ENCODE measurements at regions not wholly inside any gene's neighbourhood (a gene's known extent, or its start where the extent isn't known, plus 50 kb on each side); places are given as distances from the start of the nearest gene placed in this dataset.

DNA sequence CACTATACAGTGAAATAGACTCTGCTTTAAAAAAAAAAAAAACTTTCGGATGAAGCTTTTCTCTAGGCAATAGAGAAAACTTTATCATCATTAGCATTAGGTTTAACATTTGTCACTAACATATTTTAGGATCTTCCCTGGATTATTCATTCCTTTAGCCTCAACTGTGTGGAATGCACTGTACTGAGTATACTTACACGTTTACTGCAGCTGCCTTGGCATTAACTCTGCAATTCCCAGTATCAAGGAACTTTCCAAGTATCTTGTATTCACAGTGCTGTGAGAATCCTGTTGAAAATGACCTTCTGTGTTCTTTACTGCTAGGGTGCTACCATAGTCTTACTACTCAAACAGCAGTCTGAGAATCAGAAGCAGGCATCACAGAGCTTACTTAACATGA lies 328.2 kb upstream of the COL3A1 start:
- Histone ChIP-seq H3K9me3 (ENCODE audit: control insufficient read depth, insufficient read depth, low read depth, low read length) (no peaks in the 10 kb centered on the region), H3K4me1 (ENCODE audit: control insufficient read depth, insufficient read depth, low read length) (no peaks in the 10 kb centered on the region), H3K9ac (ENCODE audit: low read length) (no peak overlapping the region), H3K27me3 (ENCODE audit: control insufficient read depth, insufficient read depth, low read length) (no peaks in the 10 kb centered on the region), H3K4me3 (ENCODE audit: low read depth, low read length) (no peak overlapping the region), H3K36me3 (ENCODE audit: control insufficient read depth, insufficient read depth, low read length) (no peaks in the 10 kb centered on the region), H3K27ac (ENCODE audit: low read depth, low read length) (no peak overlapping the region)

DNA sequence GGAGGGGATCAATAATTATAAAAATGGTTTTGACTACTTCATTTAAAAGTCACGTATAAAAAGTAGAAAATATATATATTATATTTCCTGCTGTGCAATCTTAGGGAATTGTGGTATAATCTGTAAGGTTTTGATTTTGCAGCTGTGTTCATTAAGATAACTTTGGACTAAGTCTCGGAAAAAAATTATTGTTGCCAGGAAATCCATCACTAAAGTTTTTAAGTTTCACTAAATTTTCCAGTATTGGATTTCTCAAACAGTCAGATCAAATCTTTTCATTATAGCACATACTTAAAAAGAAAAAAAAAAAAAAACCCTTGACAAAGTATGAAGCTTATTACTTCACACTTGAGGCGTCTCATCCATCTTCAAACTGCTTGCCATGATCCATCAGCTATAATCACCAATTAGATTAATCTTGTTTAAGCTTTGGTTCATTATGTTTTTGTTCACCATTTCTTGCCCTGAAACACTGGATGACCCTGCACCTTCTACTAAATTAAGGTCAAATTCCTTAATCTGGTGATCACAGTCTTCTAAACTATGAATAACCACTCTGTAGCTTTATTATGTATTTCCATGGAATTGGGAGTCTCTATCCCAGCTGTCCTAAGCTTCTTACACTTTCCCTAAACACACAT lies 326.6 kb upstream of the COL3A1 start:
- H3K9me3 ChIP-seq (ENCODE audit: control insufficient read depth, insufficient read depth, low read depth, low read length), result no peaks in the 10 kb centered on the region
- H3K27me3 ChIP-seq (ENCODE audit: control insufficient read depth, insufficient read depth, low read length), result no peaks in the 10 kb centered on the region
- no peak overlapping the region for H3K9ac ChIP-seq (ENCODE audit: low read length)
- H3K4me3 ChIP-seq (ENCODE audit: low read depth, low read length), result no peak overlapping the region
- H3K4me1 ChIP-seq (ENCODE audit: control insufficient read depth, insufficient read depth, low read length), result no peaks in the 10 kb centered on the region
- no peak overlapping the region for H3K27ac ChIP-seq (ENCODE audit: low read depth, low read length)
- H3K36me3 ChIP-seq (ENCODE audit: control insufficient read depth, insufficient read depth, low read length), result no peaks in the 10 kb centered on the region

DNA sequence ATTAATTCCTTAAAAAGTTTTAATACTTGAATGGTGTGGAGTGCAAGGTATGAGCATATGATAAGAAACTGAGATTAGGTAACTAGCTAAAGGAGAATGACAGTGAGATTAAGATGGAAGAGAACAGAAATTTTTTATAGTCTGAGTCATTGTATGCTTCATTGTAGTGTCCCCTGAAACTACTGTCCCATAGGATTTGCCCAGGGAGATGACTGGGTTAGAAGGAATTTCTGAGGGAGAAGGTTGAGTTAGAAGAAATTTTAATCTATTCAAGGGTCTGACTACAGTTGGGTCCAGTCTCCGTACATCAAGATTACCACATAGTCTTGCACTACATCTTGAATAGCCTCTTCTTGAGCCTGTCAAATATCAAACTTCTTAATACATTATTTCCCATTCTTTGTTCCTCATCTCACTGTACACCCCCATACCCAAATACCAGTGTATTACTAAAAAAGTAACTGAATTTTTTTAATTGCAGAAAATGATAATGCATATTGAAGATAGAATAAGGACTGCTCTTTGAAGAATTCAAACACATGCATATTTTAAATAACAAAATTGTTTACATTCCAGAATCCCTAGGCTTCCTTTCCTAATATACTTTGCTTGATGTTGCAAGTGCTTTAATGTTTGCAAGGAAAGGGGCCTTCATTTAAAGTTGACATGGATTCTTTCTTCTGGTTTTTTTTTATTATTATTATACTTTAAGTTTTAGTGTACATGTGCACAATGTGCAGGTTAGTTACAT lies 314.3 kb upstream of the COL3A1 start:
- H3K27me3 ChIP-seq (ENCODE audit: control insufficient read depth, insufficient read depth, low read length), result no peaks in the 10 kb centered on the region
- H3K9me3 ChIP-seq (ENCODE audit: control insufficient read depth, insufficient read depth, low read depth, low read length), result no peaks in the 10 kb centered on the region
- no peak overlapping the region for H3K9ac ChIP-seq (ENCODE audit: low read length)
- no peak overlapping the region for H3K4me3 ChIP-seq (ENCODE audit: low read depth, low read length)
- H3K4me1 ChIP-seq (ENCODE audit: control insufficient read depth, insufficient read depth, low read length), result no peaks in the 10 kb centered on the region
- no peak overlapping the region for H3K27ac ChIP-seq (ENCODE audit: low read depth, low read length)
- no peaks in the 10 kb centered on the region for H3K36me3 ChIP-seq (ENCODE audit: control insufficient read depth, insufficient read depth, low read length)

DNA sequence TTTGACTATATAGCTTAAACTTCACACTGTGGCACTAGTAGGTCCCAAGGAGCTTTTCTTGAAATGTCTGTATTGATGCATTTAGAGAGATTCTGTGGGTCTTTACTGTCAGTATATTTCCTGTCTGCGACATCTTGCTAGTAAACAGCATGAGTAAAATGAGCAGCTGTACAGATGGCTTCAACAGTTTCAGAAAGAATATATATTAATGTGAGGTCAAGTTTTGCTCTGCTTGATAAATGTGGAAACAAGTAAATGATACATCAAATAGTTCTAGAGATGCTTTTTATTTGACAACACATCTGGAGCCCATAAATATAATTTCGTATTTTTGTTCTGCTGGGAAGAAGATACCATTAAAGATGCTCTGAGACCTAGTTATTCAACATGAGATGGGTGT lies 310.9 kb upstream of the COL3A1 start:
- Histone ChIP-seq H3K27me3 (ENCODE audit: control insufficient read depth, insufficient read depth, low read length) (no peaks in the 10 kb centered on the region), H3K4me3 (ENCODE audit: low read depth, low read length) (no peak overlapping the region), H3K9me3 (ENCODE audit: control insufficient read depth, insufficient read depth, low read depth, low read length) (no peaks in the 10 kb centered on the region), H3K36me3 (ENCODE audit: control insufficient read depth, insufficient read depth, low read length) (no peaks in the 10 kb centered on the region), H3K27ac (ENCODE audit: low read depth, low read length) (no peak overlapping the region), H3K4me1 (ENCODE audit: control insufficient read depth, insufficient read depth, low read length) (no peaks in the 10 kb centered on the region), H3K9ac (ENCODE audit: low read length) (no peak overlapping the region)

DNA sequence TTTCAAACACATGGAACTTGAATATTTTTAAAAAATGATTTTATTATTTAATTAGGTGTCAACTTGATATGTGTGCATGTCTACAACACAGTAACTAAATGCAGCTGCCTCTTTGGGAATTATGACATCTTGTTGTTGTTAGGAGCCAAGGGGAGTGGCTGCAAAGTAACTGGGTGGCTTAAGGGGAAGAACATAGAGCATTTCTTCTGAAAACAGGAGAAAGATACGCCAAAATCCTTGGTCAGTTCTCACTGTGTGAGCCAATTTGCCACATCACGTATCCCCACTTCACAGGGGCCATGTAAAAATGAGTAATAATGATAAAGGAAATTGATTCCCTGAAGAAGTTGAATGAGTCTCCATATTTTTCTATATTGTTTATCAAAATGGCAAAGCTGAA lies 309.8 kb upstream of the COL3A1 start:
- H3K27ac ChIP-seq (ENCODE audit: low read depth, low read length), result no peak overlapping the region
- H3K9me3 ChIP-seq (ENCODE audit: control insufficient read depth, insufficient read depth, low read depth, low read length), result no peaks in the 10 kb centered on the region
- H3K27me3 ChIP-seq (ENCODE audit: control insufficient read depth, insufficient read depth, low read length), result no peaks in the 10 kb centered on the region
- H3K36me3 ChIP-seq (ENCODE audit: control insufficient read depth, insufficient read depth, low read length), result no peaks in the 10 kb centered on the region
- H3K9ac ChIP-seq (ENCODE audit: low read length), result no peak overlapping the region
- H3K4me3 ChIP-seq (ENCODE audit: low read depth, low read length), result no peak overlapping the region
- H3K4me1 ChIP-seq (ENCODE audit: control insufficient read depth, insufficient read depth, low read length), result no peaks in the 10 kb centered on the region

DNA sequence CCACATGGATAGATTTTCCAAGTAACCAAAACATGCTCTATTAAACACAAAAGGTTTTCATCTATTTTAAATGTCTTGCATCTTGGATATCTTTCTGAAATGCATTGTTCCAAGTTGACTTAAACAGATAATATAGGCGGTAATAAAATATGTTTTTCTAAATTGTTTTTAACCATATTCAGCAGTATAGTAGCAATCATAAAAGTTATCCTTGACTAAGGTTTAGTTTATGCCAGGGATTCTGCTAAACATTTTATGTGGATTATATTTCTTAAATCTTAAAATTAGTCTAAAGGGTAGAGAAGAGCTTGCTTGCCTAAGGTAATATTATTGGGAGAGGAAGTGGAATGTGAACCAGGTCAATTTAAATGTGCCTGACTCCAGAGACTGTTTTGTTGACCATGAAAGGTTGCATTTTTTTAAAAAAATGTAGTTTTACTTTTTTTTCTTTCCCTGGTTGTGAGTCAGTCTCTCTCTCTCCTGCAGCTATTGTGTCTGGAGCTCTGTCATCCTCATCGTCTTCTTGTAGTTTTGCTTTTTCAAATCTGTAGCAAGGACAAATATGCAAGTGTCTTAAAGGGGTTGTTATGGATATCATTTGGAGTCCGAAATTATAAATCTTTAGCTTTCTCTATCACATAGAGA lies 309.1 kb upstream of the COL3A1 start:
- no peak overlapping the region for H3K27ac ChIP-seq (ENCODE audit: low read depth, low read length)
- no peak overlapping the region for H3K4me3 ChIP-seq (ENCODE audit: low read depth, low read length)
- no peaks in the 10 kb centered on the region for H3K27me3 ChIP-seq (ENCODE audit: control insufficient read depth, insufficient read depth, low read length)
- no peaks in the 10 kb centered on the region for H3K9me3 ChIP-seq (ENCODE audit: control insufficient read depth, insufficient read depth, low read depth, low read length)
- no peaks in the 10 kb centered on the region for H3K4me1 ChIP-seq (ENCODE audit: control insufficient read depth, insufficient read depth, low read length)
- no peaks in the 10 kb centered on the region for H3K36me3 ChIP-seq (ENCODE audit: control insufficient read depth, insufficient read depth, low read length)
- no peak overlapping the region for H3K9ac ChIP-seq (ENCODE audit: low read length)

DNA sequence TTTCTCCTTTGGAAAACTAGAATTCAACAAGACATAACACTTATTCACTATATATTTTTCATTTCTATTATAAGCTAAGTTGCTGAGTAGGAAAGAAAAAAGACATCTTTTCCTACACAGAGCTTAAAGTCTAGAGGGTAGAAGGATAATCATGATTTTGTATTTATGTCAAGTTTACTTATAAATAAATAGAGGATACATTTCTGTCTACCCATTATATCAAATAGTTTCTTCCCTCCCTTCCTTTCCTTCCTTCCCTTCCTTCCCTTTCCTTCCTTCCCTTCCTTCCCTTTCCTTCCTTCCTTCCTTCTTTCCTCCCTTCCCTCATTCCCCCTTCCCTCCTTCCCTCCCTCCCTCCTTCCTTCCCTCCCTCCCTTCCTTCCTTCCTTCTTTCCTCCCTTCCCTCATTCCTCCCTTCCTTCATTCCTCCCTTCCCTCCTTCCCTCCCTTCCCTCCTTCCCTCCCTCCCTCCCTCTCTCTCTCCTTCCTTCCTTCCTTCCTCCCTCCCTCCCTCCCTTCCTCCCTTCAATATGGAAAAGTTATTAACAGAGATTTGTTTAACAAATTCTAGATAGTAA lies 308.4 kb upstream of the COL3A1 start:
- Histone ChIP-seq H3K4me1 (ENCODE audit: control insufficient read depth, insufficient read depth, low read length) (no peaks in the 10 kb centered on the region), H3K9me3 (ENCODE audit: control insufficient read depth, insufficient read depth, low read depth, low read length) (no peaks in the 10 kb centered on the region), H3K27me3 (ENCODE audit: control insufficient read depth, insufficient read depth, low read length) (no peaks in the 10 kb centered on the region), H3K9ac (ENCODE audit: low read length) (no peak overlapping the region), H3K27ac (ENCODE audit: low read depth, low read length) (no peak overlapping the region), H3K4me3 (ENCODE audit: low read depth, low read length) (no peak overlapping the region), H3K36me3 (ENCODE audit: control insufficient read depth, insufficient read depth, low read length) (no peaks in the 10 kb centered on the region)

DNA sequence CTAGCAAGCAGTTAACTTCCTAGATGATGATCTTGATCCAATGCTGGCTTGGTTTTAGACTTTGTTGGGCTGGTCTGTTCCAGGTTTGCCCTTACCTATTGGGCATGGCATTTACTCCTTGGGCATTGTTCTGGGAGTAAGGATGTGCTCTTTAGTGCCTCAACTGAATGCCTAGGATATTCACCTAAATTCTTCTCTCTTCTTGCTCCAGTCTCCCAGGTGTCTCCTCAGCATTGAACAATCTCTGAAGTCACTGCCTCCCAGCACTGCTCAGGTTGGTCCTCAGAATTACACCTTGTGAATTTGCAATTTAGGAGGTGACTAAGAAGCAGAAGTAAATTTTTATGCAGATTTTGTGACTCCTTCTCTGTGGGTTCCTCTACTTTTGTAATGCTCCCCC lies 307.7 kb upstream of the COL3A1 start:
- Histone ChIP-seq H3K36me3 (ENCODE audit: control insufficient read depth, insufficient read depth, low read length) (no peaks in the 10 kb centered on the region), H3K27me3 (ENCODE audit: control insufficient read depth, insufficient read depth, low read length) (no peaks in the 10 kb centered on the region), H3K9ac (ENCODE audit: low read length) (no peak overlapping the region), H3K27ac (ENCODE audit: low read depth, low read length) (no peak overlapping the region), H3K4me1 (ENCODE audit: control insufficient read depth, insufficient read depth, low read length) (no peaks in the 10 kb centered on the region), H3K4me3 (ENCODE audit: low read depth, low read length) (no peak overlapping the region), H3K9me3 (ENCODE audit: control insufficient read depth, insufficient read depth, low read depth, low read length) (no peaks in the 10 kb centered on the region)

DNA sequence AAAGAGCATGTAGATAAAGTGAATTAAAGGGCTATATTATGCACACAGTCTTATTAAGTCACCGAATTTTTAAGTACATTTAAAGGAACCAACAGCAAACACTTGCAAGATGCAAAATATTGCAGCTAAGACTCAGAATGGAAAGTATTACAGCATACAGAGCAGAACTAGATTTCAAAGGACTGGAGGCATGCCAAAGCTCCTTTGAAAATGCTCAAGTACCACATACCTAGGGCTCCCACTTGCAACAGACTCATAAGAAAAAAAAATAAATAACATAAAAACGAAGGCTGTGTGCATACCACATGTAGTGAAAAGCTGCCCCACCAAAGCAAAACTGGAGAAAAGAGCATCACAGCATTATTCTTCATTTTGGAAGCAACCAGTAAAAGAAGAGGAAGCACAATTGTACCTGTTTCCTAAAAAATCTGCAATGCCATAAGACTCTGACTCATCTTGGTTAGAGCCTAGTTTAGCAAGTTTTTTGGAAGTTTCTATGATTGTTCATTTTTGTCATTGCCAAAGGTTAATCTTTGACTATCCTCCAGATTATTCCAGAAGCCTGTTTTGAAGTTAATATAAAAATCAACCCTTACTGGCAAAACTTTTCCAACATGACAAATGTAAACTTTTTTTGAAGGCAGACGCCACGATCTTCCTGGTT lies 306.0 kb upstream of the COL3A1 start:
- H3K36me3 ChIP-seq (ENCODE audit: control insufficient read depth, insufficient read depth, low read length), result no peaks in the 10 kb centered on the region
- H3K4me3 ChIP-seq (ENCODE audit: low read depth, low read length), result no peak overlapping the region
- no peaks in the 10 kb centered on the region for H3K27me3 ChIP-seq (ENCODE audit: control insufficient read depth, insufficient read depth, low read length)
- no peaks in the 10 kb centered on the region for H3K4me1 ChIP-seq (ENCODE audit: control insufficient read depth, insufficient read depth, low read length)
- no peak overlapping the region for H3K27ac ChIP-seq (ENCODE audit: low read depth, low read length)
- H3K9me3 ChIP-seq (ENCODE audit: control insufficient read depth, insufficient read depth, low read depth, low read length), result no peaks in the 10 kb centered on the region
- H3K9ac ChIP-seq (ENCODE audit: low read length), result no peak overlapping the region

DNA sequence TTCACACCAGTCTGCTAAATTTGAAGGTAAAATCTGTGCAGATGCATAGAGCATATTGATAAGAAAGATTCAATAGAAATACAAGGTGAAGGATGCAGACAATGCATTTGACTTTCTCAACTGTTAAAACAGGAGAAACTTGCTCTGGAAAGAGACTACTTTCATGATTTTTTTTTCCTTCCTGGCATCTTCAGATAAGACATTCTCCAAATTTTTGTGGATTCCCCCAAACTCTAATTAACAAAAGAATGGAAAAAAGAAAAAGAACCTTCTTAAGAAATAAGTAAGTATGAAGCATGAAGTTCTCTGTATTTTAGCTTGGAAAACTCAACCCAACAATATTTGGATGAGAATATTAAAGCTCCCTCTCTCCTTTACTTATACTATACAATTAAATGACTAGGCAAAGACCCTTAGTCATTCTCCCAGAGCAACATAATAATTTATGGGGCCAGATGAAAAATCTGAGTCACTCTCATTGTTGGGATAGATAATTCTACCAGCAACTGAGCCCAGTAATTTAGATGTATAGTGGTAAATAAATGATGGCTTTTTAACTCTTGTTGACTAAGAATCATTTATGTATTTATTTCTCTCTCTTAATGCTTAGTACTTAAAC lies 298.7 kb upstream of the COL3A1 start:
- Histone ChIP-seq H3K4me3 (ENCODE audit: low read depth, low read length) (no peak overlapping the region), H3K9me3 (ENCODE audit: control insufficient read depth, insufficient read depth, low read depth, low read length) (no peaks in the 10 kb centered on the region), H3K27me3 (ENCODE audit: control insufficient read depth, insufficient read depth, low read length) (no peaks in the 10 kb centered on the region), H3K36me3 (ENCODE audit: control insufficient read depth, insufficient read depth, low read length) (no peaks in the 10 kb centered on the region), H3K9ac (ENCODE audit: low read length) (no peak overlapping the region), H3K27ac (ENCODE audit: low read depth, low read length) (no peak overlapping the region), H3K4me1 (ENCODE audit: control insufficient read depth, insufficient read depth, low read length) (peaks cover 6% of the 10 kb centered on the region)

Data from HUES6 (cell line).